DOHH2 (cell line): ENCODE measurements at regions not wholly inside any gene's neighbourhood (a gene's known extent, or its start where the extent isn't known, plus 50 kb on each side); places are given as distances from the start of the nearest gene placed in this dataset.

Source experiments
- H3F3A ChIP-seq: fragments of 200-600 bp; sonication (generic), shearing (Covaris generic); 2 replicates; pipeline ENCODE4 v1.6.0; 2016; ENCODE audit warnings: antibody characterized with exemption, mild to moderate bottlenecking; ENCODE audit not compliant: control insufficient read depth, insufficient read depth
- H3K27ac ChIP-seq: fragments of 200-600 bp; sonication (generic); 2 replicates; pipeline ENCODE4 v1.5.1; 2014; ENCODE audit warnings: low read depth, mild to moderate bottlenecking, low read length, moderate library complexity
- H3K27me3 ChIP-seq: fragments of 200-600 bp; sonication (generic); 2 replicates; pipeline ENCODE4 v1.6.1; 2014; ENCODE audit warnings: mild to moderate bottlenecking, low read length, mixed read lengths; ENCODE audit not compliant: control insufficient read depth
- H3K36me3 ChIP-seq: fragments of 200-600 bp; sonication (generic); 2 replicates; pipeline ENCODE4 v1.6.1; 2014; ENCODE audit warnings: mild to moderate bottlenecking, low read length, moderate library complexity, mixed read lengths; ENCODE audit not compliant: control insufficient read depth
- H3K4me1 ChIP-seq: fragments of 200-600 bp; sonication (generic); 2 replicates; pipeline ENCODE4 v1.6.1; 2014; ENCODE audit warnings: mild to moderate bottlenecking, low read length, mixed read lengths; ENCODE audit not compliant: control insufficient read depth
- H3K4me2 ChIP-seq: fragments of 200-600 bp; sonication (generic); 2 replicates; pipeline ENCODE4 v1.6.0; 2014; ENCODE audit warnings: mild to moderate bottlenecking, low read length, moderate library complexity
- H3K4me3 ChIP-seq: fragments of 200-600 bp; sonication (generic); 2 replicates; pipeline ENCODE4 v1.5.1; 2014; ENCODE audit warnings: mild to moderate bottlenecking, low read length, mixed read lengths
- H3K79me2 ChIP-seq: fragments of 200-600 bp; sonication (generic); 2 replicates; pipeline ENCODE4 v1.6.1; 2014; ENCODE audit warnings: mild to moderate bottlenecking, low read length, mixed read lengths; ENCODE audit not compliant: control insufficient read depth
- H3K9me2 ChIP-seq: fragments of 200-600 bp; sonication (generic); replicated peaks from 2 replicates; pipeline ENCODE4 v1.6.1; 2014; ENCODE audit warnings: mild to moderate bottlenecking, low read length, mixed read lengths; ENCODE audit not compliant: control insufficient read depth
- H3K9me3 ChIP-seq: fragments of 200-600 bp; sonication (generic); 2 replicates; pipeline ENCODE4 v1.6.1; 2014; ENCODE audit warnings: antibody characterized with exemption, low read length, mixed read lengths; ENCODE audit not compliant: control insufficient read depth, insufficient read depth
- H4K20me1 ChIP-seq: fragments of 200-600 bp; sonication (generic); 2 replicates; pipeline ENCODE4 v1.6.0; 2014; ENCODE audit warnings: low read depth, mild to moderate bottlenecking, antibody characterized with exemption, low read length, moderate library complexity; ENCODE audit not compliant: control insufficient read depth, insufficient read depth
- EZH2phosphoT487 ChIP-seq: fragments of 200-600 bp; sonication (generic); IDR thresholded peaks from 2 replicates; pipeline ENCODE4 v1.6.1; 2017; ENCODE audit warnings: borderline replicate concordance, mild to moderate bottlenecking, antibody characterized with exemption, low read length, moderate library complexity, mixed read lengths
- TF ChIP-seq, protein P1 (sequence below): fragments of 200-600 bp; sonication (generic); IDR thresholded peaks from one replicate; pipeline ENCODE4 v1.5.1; 2014; ENCODE audit warnings: antibody characterized with exemption, mild to moderate bottlenecking, low read depth, low read length; ENCODE audit not compliant: poor library complexity, severe bottlenecking

GRCh38 chr10:35769795-35770194, 127.7 kb upstream of the FZD8 start:
- TF ChIP-seq, protein P1, sequence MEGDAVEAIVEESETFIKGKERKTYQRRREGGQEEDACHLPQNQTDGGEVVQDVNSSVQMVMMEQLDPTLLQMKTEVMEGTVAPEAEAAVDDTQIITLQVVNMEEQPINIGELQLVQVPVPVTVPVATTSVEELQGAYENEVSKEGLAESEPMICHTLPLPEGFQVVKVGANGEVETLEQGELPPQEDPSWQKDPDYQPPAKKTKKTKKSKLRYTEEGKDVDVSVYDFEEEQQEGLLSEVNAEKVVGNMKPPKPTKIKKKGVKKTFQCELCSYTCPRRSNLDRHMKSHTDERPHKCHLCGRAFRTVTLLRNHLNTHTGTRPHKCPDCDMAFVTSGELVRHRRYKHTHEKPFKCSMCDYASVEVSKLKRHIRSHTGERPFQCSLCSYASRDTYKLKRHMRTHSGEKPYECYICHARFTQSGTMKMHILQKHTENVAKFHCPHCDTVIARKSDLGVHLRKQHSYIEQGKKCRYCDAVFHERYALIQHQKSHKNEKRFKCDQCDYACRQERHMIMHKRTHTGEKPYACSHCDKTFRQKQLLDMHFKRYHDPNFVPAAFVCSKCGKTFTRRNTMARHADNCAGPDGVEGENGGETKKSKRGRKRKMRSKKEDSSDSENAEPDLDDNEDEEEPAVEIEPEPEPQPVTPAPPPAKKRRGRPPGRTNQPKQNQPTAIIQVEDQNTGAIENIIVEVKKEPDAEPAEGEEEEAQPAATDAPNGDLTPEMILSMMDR = no peak
- no peak for TF ChIP-seq EZH2phosphoT487
- Histone ChIP-seq H3K9me2 (no peaks in the 10 kb centered on the region), H3F3A (no peaks in the 10 kb centered on the region), H3K4me1 (no peaks in the 10 kb centered on the region), H3K79me2 (no peaks in the 10 kb centered on the region), H3K27me3 (no peaks in the 10 kb centered on the region), H3K36me3 (no peaks in the 10 kb centered on the region), H3K27ac (no peak overlapping the region), H3K4me2 (no peak overlapping the region), H4K20me1 (no peaks in the 10 kb centered on the region), H3K4me3 (no peak overlapping the region), H3K9me3 (no peaks in the 10 kb centered on the region)

GRCh38 chr10:35768731-35769130, 126.6 kb upstream of the FZD8 start:
- Histone ChIP-seq H3K4me1 (no peaks in the 10 kb centered on the region), H3F3A (no peaks in the 10 kb centered on the region), H3K9me3 (no peaks in the 10 kb centered on the region), H3K4me3 (no peak overlapping the region), H3K36me3 (no peaks in the 10 kb centered on the region), H3K9me2 (no peaks in the 10 kb centered on the region), H3K27me3 (no peaks in the 10 kb centered on the region), H3K79me2 (no peaks in the 10 kb centered on the region), H3K27ac (no peak overlapping the region), H3K4me2 (no peak overlapping the region), H4K20me1 (no peaks in the 10 kb centered on the region)
- TF ChIP-seq, protein P1 = no peak
- TF ChIP-seq EZH2phosphoT487 = no peak

GRCh38 chr10:35768011-35768410, 125.9 kb upstream of the FZD8 start:
- H3K27me3 ChIP-seq = no peaks in the 10 kb centered on the region
- no peak for TF ChIP-seq EZH2phosphoT487
- TF ChIP-seq, protein P1 = no peak
- no peaks in the 10 kb centered on the region for H3F3A ChIP-seq
- no peaks in the 10 kb centered on the region for H3K9me3 ChIP-seq
- H3K79me2 ChIP-seq = no peaks in the 10 kb centered on the region
- H3K36me3 ChIP-seq = no peaks in the 10 kb centered on the region
- H4K20me1 ChIP-seq = no peaks in the 10 kb centered on the region
- H3K9me2 ChIP-seq = no peaks in the 10 kb centered on the region
- no peaks in the 10 kb centered on the region for H3K4me1 ChIP-seq
- H3K27ac ChIP-seq = no peak overlapping the region
- no peak overlapping the region for H3K4me3 ChIP-seq
- H3K4me2 ChIP-seq = no peak overlapping the region

- no peak overlapping the region for H3K4me2 ChIP-seq
- no peaks in the 10 kb centered on the region for H4K20me1 ChIP-seq
These were observed 123.9 kb upstream of the FZD8 start for GRCh38 chr10:35765996-35766395.

More at GRCh38 chr10:35765996-35766395, 123.9 kb upstream of the FZD8 start:
- no peaks in the 10 kb centered on the region for H3K4me1 ChIP-seq
- H3F3A ChIP-seq = no peaks in the 10 kb centered on the region
- no peaks in the 10 kb centered on the region for H3K27me3 ChIP-seq
- no peak overlapping the region for H3K4me3 ChIP-seq
- H3K79me2 ChIP-seq = no peaks in the 10 kb centered on the region
- no peaks in the 10 kb centered on the region for H3K36me3 ChIP-seq
- no peak for TF ChIP-seq EZH2phosphoT487
- TF ChIP-seq, protein P1 = no peak
- no peaks in the 10 kb centered on the region for H3K9me3 ChIP-seq
- H3K27ac ChIP-seq = no peak overlapping the region
- H3K9me2 ChIP-seq = no peaks in the 10 kb centered on the region
